ENCODE measurements at regions not wholly inside any gene's neighbourhood (a gene's known extent, or its start where the extent isn't known, plus 50 kb on each side); places are given as distances from the start of the nearest gene placed in this dataset.
A peak's percentile ranks its signal among the peaks of the same experiment; 100 is the strongest.

DNA sequence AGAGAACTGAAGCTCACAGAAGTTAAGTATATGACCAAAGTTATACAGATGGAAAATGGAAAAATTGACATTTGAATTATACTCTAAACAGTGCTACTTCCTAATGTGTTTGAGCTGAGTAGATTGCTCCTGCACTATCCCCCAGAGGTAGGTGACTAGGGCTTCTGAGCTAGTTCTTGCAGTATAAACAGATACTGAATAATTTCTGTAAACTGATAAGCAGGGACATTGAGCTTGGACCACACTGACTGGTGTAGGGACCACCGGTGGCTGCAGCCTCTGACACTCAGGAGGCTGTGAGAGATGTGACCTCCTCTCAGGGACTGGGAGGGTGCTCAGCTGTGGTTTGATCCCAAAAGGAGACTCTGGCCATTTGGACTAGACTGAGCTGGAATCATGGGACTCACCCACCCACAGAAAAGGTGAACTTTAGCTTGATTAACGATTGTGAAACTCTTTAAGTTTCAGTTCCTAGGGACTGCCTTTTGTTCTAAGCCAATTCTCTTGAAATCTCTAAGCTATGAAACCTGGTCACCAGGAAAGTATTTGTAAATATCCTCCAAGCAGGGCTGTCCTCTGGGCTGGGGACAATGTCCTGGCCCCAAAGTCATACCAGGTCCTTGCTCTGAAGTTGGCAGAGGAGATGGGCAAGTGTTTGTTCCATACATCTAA, 291.5 kb downstream of the SEC61B start:
- no peak for DNase-seq
- no peak for ATAC-seq (ENCODE audit: insufficient read depth, low FRiP score)

DNA sequence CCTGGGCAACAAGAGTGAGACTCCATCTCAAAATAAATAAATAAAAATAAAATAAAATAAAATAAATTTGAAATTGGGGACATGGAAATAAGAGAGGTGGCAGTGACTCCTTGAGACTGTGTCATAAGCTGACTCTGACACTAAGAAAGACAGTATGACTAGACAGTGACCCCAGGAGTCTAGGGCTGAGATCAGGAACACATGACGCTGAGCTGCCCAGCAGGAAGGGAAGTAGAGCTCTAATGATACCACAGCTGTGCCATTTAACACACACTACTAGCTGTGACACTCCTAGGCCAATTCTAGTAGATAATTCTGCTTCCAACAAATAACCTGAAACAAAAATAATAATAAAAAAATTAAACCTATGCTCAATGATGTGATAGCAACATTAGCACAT, 293.0 kb downstream of the SEC61B start:
- DNase-seq (peak in 2 of 3 donors; percentile 11 to 62), ATAC-seq (ENCODE audit: insufficient read depth, low FRiP score) (no peak)
- Histone ChIP-seq H3K9me3 (ENCODE audit: control insufficient read depth in 4 of 4, insufficient read depth in 3 of 4, low read length in 3 of 4) (no peaks in the 10 kb centered on the region), H3K4me3 (no peak overlapping the region), H3K9ac (ENCODE audit: insufficient read depth in 1 of 2, low read length in 2 of 2) (no peak overlapping the region), H3K27ac (ENCODE audit: low read depth in 1 of 2, low read length in 1 of 2) (no peak overlapping the region), H3K4me1 (ENCODE audit: control insufficient read depth in 5 of 5, insufficient read depth in 5 of 5, low read length in 5 of 5) (no peaks in the 10 kb centered on the region), H3K27me3 (ENCODE audit: control insufficient read depth in 3 of 3, insufficient read depth in 3 of 3, low read length in 2 of 3) (no peaks in the 10 kb centered on the region), H3K36me3 (ENCODE audit: control insufficient read depth in 4 of 4, insufficient read depth in 4 of 4, low read length in 4 of 4) (no peaks in the 10 kb centered on the region)
- TF ChIP-seq, protein P1, sequence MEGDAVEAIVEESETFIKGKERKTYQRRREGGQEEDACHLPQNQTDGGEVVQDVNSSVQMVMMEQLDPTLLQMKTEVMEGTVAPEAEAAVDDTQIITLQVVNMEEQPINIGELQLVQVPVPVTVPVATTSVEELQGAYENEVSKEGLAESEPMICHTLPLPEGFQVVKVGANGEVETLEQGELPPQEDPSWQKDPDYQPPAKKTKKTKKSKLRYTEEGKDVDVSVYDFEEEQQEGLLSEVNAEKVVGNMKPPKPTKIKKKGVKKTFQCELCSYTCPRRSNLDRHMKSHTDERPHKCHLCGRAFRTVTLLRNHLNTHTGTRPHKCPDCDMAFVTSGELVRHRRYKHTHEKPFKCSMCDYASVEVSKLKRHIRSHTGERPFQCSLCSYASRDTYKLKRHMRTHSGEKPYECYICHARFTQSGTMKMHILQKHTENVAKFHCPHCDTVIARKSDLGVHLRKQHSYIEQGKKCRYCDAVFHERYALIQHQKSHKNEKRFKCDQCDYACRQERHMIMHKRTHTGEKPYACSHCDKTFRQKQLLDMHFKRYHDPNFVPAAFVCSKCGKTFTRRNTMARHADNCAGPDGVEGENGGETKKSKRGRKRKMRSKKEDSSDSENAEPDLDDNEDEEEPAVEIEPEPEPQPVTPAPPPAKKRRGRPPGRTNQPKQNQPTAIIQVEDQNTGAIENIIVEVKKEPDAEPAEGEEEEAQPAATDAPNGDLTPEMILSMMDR (IDR thresholded peaks at IDR 0.05; ENCODE audit: control extremely low read depth, extremely low read depth): no peak
- WGBS, 2 donors: 41 to 48% methylated on average over 1 of the region's 1 CpG

More for the DNA sequence above, 291.5 kb downstream of the SEC61B start:
- Histone ChIP-seq H3K4me1 (ENCODE audit: control insufficient read depth in 5 of 5, insufficient read depth in 5 of 5, low read length in 5 of 5) (peaks cover 0 to 8% (median 0%) of the 10 kb centered on the region in 5 donors), H3K9me3 (ENCODE audit: control insufficient read depth in 4 of 4, insufficient read depth in 3 of 4, low read length in 3 of 4) (no peaks in the 10 kb centered on the region), H3K9ac (ENCODE audit: insufficient read depth in 1 of 2, low read length in 2 of 2) (no peak overlapping the region), H3K36me3 (ENCODE audit: control insufficient read depth in 4 of 4, insufficient read depth in 4 of 4, low read length in 4 of 4) (no peaks in the 10 kb centered on the region), H3K27me3 (ENCODE audit: control insufficient read depth in 3 of 3, insufficient read depth in 3 of 3, low read length in 2 of 3) (no peaks in the 10 kb centered on the region), H3K4me3 (no peak overlapping the region), H3K27ac (ENCODE audit: low read depth in 1 of 2, low read length in 1 of 2) (peak overlapping the region in 1 of 2 donors; percentile 47)
- 71 to 73% methylated on average over 2 of the region's 2 CpGs for WGBS, 2 donors
- TF ChIP-seq, protein P1 (IDR thresholded peaks at IDR 0.05; ENCODE audit: control extremely low read depth, extremely low read depth): no peak

DNA sequence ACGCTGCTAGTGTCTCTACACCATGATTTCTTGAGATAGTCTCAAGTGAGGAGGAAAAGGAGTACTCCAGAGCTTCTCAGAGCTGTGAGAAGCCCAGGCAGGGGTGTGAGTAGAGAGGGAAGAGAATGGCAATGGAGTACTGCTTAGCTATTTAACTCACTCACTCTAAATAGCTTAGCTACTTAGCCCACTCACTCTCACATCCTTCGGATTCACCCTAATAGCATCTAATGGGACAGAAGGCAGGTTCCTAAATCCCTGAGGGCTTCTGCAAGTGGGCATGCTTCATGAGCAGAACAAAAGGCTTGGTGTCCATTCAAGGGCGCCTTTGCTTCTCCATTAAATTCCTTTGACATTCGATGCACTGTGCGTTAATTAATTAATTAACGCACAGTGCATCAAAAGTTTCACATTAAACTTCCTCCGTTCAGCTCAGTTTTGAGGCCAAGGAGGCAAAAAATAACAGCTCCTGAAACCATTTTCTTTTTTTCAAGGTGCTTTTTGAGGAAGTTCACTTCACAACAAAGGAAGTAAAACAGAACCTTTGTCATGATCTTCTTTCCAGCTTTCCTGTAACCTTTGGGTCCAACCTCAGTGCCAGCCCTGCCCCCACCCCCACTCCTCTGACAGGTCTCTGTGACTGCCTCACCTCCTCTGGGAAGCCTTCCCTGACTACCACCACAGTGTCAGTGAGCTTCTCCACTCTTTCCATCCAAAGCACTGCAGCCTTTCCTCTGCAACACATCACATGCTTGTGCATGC, 294.0 kb downstream of the SEC61B start:
- TF ChIP-seq, protein P1 (IDR thresholded peaks at IDR 0.05; ENCODE audit: control extremely low read depth, extremely low read depth): no peak

More for the DNA sequence above, 294.0 kb downstream of the SEC61B start:
- Histone ChIP-seq H3K4me3 (no peak overlapping the region), H3K27ac (ENCODE audit: low read depth in 1 of 2, low read length in 1 of 2) (no peak overlapping the region), H3K4me1 (ENCODE audit: control insufficient read depth in 5 of 5, insufficient read depth in 5 of 5, low read length in 5 of 5) (no peaks in the 10 kb centered on the region), H3K9ac (ENCODE audit: insufficient read depth in 1 of 2, low read length in 2 of 2) (no peak overlapping the region), H3K9me3 (ENCODE audit: control insufficient read depth in 4 of 4, insufficient read depth in 3 of 4, low read length in 3 of 4) (no peaks in the 10 kb centered on the region), H3K36me3 (ENCODE audit: control insufficient read depth in 4 of 4, insufficient read depth in 4 of 4, low read length in 4 of 4) (no peaks in the 10 kb centered on the region), H3K27me3 (ENCODE audit: control insufficient read depth in 3 of 3, insufficient read depth in 3 of 3, low read length in 2 of 3) (no peaks in the 10 kb centered on the region)
- ATAC-seq (ENCODE audit: insufficient read depth, low FRiP score): no peak
- no peak for DNase-seq
- WGBS, 2 donors: 88 to 92% methylated on average over 7 of the region's 7 CpGs
